ENCODE measurements at regions not wholly inside any gene's neighbourhood (a gene's known extent, or its start where the extent isn't known, plus 50 kb on each side); places are given as distances from the start of the nearest gene placed in this dataset.

GRCh38 chr6:125671323-125671722, 78.1 kb upstream of the HEY2 start:
- DNase-seq (ENCODE audit: low spot score) = no peak
- H3K4me3 ChIP-seq = no peak overlapping the region
- no peak overlapping the region for H3K27ac ChIP-seq
- no peak for TF ChIP-seq CTCF (IDR thresholded peaks at IDR 0.05)

GRCh38 chr6:125674230-125674629, 75.2 kb upstream of the HEY2 start:
- TF ChIP-seq CTCF (IDR thresholded peaks at IDR 0.05) = no peak
- no peak overlapping the region for H3K4me3 ChIP-seq
- no peak overlapping the region for H3K27ac ChIP-seq
- no peak for DNase-seq (ENCODE audit: low spot score)

- Histone ChIP-seq H3K4me3 (no peak overlapping the region), H3K27ac (peak overlapping the region in 1 of 2 donors; percentile 49)
- TF ChIP-seq CTCF (IDR thresholded peaks at IDR 0.05) = no peak
- DNase-seq (ENCODE audit: low spot score) = no peak
These were observed 70.8 kb upstream of the HEY2 start for GRCh38 chr6:125678601-125679000.

GRCh38 chr6:125679128-125679527, 70.3 kb upstream of the HEY2 start:
- H3K27ac ChIP-seq = no peak overlapping the region
- DNase-seq (ENCODE audit: low spot score) = no peak
- TF ChIP-seq CTCF (IDR thresholded peaks at IDR 0.05) = no peak
- no peak overlapping the region for H3K4me3 ChIP-seq

GRCh38 chr6:125679651-125680050, 69.8 kb upstream of the HEY2 start:
- TF ChIP-seq CTCF (IDR thresholded peaks at IDR 0.05) = no peak
- H3K4me3 ChIP-seq = no peak overlapping the region
- DNase-seq (ENCODE audit: low spot score) = no peak
- H3K27ac ChIP-seq = no peak overlapping the region

GRCh38 chr6:125682939-125683338, 66.5 kb upstream of the HEY2 start:
- no peak for DNase-seq (ENCODE audit: low spot score)
- Histone ChIP-seq H3K4me3 (no peak overlapping the region), H3K27ac (no peak overlapping the region)
- no peak for TF ChIP-seq CTCF (IDR thresholded peaks at IDR 0.05)

GRCh38 chr6:125688138-125688537, 61.3 kb upstream of the HEY2 start:
- DNase-seq (ENCODE audit: low spot score) = no peak
- Histone ChIP-seq H3K27ac (no peak overlapping the region), H3K4me3 (no peak overlapping the region)
- no peak for TF ChIP-seq CTCF (IDR thresholded peaks at IDR 0.05)
